SJSA1 (cell line): ENCODE measurements at regions not wholly inside any gene's neighbourhood (a gene's known extent, or its start where the extent isn't known, plus 50 kb on each side); places are given as distances from the start of the nearest gene placed in this dataset.
"Not testable (repeated sequence)": the region's sequence is repeated elsewhere in the genome, so short reads cannot be mapped to it uniquely, and the experiment has no call there.

Experiments used
- DNase-seq, 2 experiments: peaks; one replicate each; pipeline ENCODE4 v3.0.0-alpha.2; 2015 to 2020; ENCODE audit warnings: low spot score in 2 of 2, low read depth in 1 of 2
- H3K27ac ChIP-seq: fragments of 250-450 bp; sonication (Bioruptor Pico); 2 replicates; pipeline ENCODE4 v1.5.1; 2020; ENCODE audit warnings: mild to moderate bottlenecking, moderate library complexity
- H3K27me3 ChIP-seq: fragments of 250-450 bp; sonication (Bioruptor Pico); replicated peaks from 2 replicates; pipeline ENCODE4 v1.5.1; 2020; ENCODE audit warnings: mild to moderate bottlenecking, moderate library complexity
- H3K36me3 ChIP-seq: fragments of 250-450 bp; sonication (Bioruptor Pico); 2 replicates; pipeline ENCODE4 v1.5.1; 2020; ENCODE audit warnings: mild to moderate bottlenecking
- H3K4me1 ChIP-seq: fragments of 250-450 bp; sonication (Bioruptor Pico); replicated peaks from 2 replicates; pipeline ENCODE4 v1.6.1; 2021; ENCODE audit warnings: mild to moderate bottlenecking
- H3K4me3 ChIP-seq: fragments of 250-450 bp; sonication (Bioruptor Pico); 2 replicates; pipeline ENCODE4 v1.5.1; 2020; ENCODE audit warnings: mild to moderate bottlenecking
- H3K9me3 ChIP-seq: fragments of 250-450 bp; sonication (Bioruptor Pico); replicated peaks from 2 replicates; pipeline ENCODE4 v1.5.1; 2020; ENCODE audit warnings: mild to moderate bottlenecking

DNA sequence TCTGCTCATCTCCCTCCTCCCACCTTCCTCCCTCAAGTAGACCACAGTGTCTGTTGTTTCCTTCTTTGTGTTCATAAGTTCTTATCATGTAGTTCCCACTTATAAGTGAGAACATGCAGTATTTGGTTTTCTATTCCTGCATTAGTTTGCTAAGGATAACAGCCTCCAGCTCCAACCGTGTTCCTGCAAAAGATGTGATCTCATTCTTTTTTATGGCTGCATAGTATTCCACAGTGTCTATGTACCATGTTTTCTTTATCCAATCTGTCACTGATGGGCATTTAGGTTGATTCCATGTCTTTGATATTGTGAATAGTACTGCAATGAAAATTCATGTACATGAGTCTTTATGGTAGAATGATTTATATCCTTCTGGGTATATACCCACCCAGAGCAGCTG, 173.5 kb downstream of the MATN1 start:
- DNase-seq, H3K4me1 ChIP-seq, H3K27ac ChIP-seq, H3K9me3 ChIP-seq, H3K27me3 ChIP-seq, H3K36me3 ChIP-seq, H3K4me3 ChIP-seq: not testable (repeated sequence)

DNA sequence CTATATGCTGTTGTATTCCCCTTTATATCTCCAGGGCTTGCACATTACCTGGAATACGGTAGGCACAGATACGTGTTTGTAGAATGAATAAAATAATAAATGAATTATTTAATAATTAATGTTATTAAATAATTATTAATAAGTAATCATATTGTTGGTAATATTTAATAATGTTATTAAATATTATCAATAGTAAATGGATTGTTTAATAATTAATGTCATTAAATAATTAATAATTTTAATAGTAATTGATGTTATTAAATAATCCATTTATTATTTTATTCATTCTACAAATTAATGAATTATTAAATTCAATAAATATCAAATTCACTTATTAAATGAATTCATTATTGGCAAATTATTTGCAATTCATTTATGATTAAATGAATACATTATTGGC, 175.1 kb downstream of the MATN1 start:
- no peak overlapping the region for H3K27ac ChIP-seq
- 0 out of 2 replicates have a peak, but pooled peaks cover 3% of the 10 kb centered on the region for H3K27me3 ChIP-seq
- no peaks in the 10 kb centered on the region for H3K36me3 ChIP-seq
- DNase-seq, result no peak
- H3K4me3 ChIP-seq, result no peak overlapping the region
- H3K9me3 ChIP-seq, result no peaks in the 10 kb centered on the region
- H3K4me1 ChIP-seq, result no peaks in the 10 kb centered on the region

DNA sequence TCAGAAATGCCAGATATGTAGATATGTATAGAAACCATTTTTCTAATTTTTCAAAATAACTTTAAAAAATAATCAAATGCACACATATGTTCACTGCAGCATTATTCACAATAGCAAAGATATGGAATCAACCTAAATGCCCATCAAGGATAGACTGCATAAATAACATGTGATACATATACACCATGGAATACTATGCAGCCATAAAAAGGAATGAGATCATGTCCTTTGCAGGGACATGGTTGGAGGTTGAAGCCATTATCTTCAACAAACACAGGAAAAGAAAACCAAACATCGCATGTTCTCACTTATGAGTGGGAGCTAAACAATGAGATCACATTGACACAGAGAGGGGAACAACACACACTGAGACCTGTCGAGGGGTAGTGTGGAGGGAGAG, 176.1 kb downstream of the MATN1 start:
- not testable (repeated sequence) for H3K4me1 ChIP-seq, H3K27me3 ChIP-seq, H3K9me3 ChIP-seq, DNase-seq, H3K27ac ChIP-seq, H3K4me3 ChIP-seq, H3K36me3 ChIP-seq

DNA sequence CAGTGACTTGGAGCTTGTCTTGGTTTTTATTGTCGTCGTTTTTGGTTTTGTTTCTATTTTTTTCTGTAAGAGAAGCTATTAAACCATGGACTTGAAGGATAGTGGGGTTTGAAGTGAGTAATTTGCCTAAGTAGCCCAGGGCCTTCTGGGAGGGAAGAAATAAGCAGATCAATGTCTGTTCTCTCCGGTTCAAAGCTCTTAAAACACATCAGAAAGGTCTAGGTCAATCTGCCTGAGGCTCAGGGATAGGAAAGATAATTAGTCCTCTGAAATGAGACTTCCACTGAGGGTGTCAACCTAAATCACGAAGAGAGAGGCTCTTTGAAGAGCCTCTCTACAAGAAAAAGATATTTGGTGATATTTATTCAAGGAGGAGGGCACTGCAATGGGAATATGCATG, 178.0 kb downstream of the MATN1 start:
- no peak overlapping the region for H3K27ac ChIP-seq
- DNase-seq, result no peak
- H3K27me3 ChIP-seq, result 0 out of 2 replicates have a peak, but pooled peaks cover 3% of the 10 kb centered on the region
- no peak overlapping the region for H3K4me3 ChIP-seq
- H3K36me3 ChIP-seq, result no peaks in the 10 kb centered on the region
- no peaks in the 10 kb centered on the region for H3K9me3 ChIP-seq
- H3K4me1 ChIP-seq, result no peaks in the 10 kb centered on the region

DNA sequence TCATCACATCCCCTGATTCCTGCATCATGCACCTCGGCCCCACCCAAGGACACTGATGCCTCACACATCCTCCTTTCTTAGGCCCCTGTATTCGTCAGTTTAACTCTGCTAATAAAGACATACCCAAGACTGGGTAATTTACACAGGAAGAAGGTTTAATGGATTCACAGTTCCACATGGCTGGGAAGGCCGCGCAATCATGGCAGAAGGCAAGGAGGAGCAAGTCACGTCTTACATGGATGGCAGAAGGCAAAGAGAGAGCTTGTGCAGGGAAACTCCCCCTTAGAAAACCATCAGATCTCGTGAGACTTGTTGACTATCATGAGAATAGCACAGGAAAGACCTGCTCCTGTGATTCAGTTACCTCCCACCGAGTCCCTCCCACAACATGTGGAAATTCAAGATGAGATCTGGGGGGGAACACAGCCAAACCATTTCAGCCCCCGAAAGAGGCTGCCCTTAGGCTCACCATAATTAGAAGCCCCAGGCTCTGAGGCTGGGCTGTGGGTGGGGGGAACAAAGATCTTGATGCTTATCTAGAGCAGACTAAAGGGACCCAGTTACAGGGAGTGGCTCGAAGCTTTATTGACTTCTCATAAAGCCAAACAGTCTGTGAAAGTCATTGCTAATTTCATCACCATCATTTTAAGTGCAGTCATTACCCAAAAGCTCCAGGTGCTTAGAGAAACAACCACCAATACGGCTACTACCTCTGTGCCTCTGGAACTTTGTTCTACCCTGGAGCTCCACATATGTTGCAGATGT, 181.5 kb downstream of the MATN1 start:
- no peak for DNase-seq
- no peaks in the 10 kb centered on the region for H3K27me3 ChIP-seq
- no peaks in the 10 kb centered on the region for H3K4me1 ChIP-seq
- no peak overlapping the region for H3K27ac ChIP-seq
- H3K4me3 ChIP-seq, result no peak overlapping the region
- no peaks in the 10 kb centered on the region for H3K9me3 ChIP-seq
- H3K36me3 ChIP-seq, result no peaks in the 10 kb centered on the region

DNA sequence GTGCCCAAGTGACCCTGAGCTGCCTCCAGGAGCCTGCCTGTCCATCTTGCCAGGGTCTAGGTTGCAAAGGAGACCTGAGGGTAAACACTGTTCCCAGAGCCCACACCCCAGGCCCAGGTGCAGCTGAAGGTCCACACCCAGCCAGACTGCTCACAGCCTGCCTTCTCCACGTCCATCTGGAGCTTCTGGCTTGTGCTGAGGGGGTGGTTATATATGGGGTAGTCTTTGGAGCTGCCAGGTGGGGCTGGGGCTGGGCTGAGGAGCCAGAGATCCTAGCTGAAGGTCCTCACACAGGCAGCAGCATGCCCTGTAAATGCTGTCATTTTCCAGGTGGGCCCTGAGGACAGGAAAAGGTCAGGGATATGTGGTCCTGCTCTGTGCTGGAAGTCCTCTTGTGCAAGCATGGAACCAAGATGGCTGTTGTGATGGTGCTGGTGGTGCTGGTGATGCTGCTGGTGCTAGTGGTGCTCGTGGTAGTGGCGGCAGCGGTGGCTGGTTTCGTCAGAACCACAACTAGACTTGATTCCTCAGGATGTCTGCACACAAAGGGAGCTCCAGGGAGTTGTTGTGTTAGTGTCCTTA, 182.7 kb downstream of the MATN1 start:
- no peak overlapping the region for H3K27ac ChIP-seq
- H3K9me3 ChIP-seq, result no peaks in the 10 kb centered on the region
- no peak overlapping the region for H3K4me3 ChIP-seq
- no peaks in the 10 kb centered on the region for H3K27me3 ChIP-seq
- H3K4me1 ChIP-seq, result no peaks in the 10 kb centered on the region
- H3K36me3 ChIP-seq, result no peaks in the 10 kb centered on the region
- no peak for DNase-seq

DNA sequence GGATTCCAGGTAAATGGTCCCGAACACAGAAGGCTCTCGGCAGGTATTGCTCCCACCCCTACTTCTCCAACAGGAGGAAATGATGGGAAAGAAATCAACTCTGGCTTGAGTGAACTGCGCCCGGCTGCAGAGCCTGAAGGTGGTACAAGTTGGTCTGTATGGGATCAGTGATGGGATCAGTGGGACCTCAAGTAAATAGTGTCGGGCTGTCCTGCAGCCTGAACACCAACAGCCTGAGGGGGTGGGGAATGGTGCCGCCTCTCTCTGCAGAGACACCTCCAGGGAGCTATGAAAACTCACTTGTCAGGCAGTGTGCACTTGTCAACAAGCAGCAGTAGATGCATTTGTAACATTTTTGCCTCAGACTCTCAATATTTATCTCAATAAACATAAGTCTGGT, 183.5 kb downstream of the MATN1 start:
- no peak overlapping the region for H3K27ac ChIP-seq
- H3K27me3 ChIP-seq, result no peaks in the 10 kb centered on the region
- no peaks in the 10 kb centered on the region for H3K4me1 ChIP-seq
- H3K4me3 ChIP-seq, result no peak overlapping the region
- H3K9me3 ChIP-seq, result no peaks in the 10 kb centered on the region
- no peaks in the 10 kb centered on the region for H3K36me3 ChIP-seq
- no peak for DNase-seq

DNA sequence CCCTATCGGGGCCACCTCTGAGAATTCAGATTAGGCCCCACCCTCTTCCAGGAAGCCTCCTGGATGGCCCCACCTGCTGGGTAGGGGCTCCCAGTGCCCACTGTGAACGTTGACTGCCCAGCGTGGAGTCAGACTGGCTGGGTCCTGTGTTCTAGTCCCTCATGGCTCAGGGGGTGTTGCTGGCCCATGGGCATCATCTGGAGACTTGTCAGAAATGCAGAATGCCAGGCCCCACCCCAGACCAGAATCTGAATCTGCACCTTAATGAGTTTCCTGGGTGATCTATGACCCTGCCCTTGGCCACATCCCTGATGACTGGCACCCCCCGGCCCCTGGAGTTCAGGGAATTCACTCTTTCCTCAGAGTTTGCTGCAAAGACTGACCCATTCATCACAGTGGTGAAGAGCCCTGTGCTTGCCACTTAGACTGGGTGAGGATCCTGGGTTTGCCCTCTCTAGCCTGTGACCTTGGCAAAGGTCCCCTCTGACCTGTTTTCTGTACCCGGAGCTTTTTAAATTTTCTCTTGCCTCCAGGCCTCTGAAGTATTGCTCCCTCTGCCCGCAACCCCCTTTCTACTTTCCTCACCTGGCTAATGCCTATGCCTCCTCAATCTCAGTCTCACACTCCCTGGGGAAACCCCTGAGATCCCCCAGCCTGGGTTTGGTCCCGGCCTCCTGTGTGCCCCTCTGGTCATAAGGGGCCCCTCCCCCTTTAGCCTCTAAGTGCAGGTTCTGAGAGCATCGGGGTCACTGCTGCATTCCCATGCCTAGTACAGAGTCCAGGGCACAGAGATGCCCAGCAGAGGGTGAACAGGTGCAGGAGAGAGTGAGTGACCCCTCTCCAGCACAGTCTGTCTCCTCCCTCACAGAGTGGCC, 184.2 kb downstream of the MATN1 start:
- no peaks in the 10 kb centered on the region for H3K9me3 ChIP-seq

DNA sequence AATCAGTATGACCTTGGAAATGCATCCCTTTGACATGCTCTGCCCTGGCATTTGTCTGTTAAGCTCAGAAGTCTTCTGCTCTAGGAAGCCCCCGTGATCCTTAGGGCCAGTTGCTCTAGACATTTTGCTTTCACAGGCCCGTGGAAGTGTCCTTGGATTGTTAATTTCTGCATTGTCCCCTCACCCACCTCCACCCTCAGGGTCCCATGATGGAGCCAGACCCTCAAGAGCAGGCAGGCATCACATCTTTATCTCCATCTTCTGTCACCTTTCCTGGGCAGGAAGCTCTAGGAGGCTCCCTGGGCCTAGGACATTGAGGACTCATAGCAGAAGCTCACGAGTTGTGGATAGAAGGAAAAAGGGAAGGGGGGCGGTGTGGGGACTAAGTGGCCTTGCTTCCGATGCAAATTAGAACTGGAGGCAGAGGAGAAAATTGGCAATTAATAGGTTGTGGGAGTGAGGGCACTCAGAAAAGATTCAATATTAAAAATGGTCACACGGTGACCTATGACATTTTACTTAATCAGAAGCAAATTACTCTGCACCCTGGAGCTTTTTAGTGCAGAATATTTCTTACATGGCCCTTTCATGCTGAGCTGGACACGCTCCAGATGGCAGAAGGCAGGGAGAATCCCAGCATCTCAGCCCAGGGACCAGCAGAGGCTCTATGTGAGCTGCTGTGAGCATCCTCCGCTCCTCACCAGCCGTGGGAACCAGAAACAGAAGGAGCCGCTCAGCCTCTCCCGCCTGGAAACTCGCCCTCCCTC, 185.0 kb downstream of the MATN1 start:
- Histone ChIP-seq H3K4me3 (no peak overlapping the region), H3K36me3 (no peaks in the 10 kb centered on the region), H3K27ac (no peak overlapping the region), H3K9me3 (no peaks in the 10 kb centered on the region), H3K27me3 (no peaks in the 10 kb centered on the region), H3K4me1 (no peaks in the 10 kb centered on the region)
- no peak for DNase-seq

More for the DNA sequence above, 184.2 kb downstream of the MATN1 start:
- Histone ChIP-seq H3K27ac (no peak overlapping the region), H3K4me1 (no peaks in the 10 kb centered on the region), H3K27me3 (no peaks in the 10 kb centered on the region), H3K36me3 (no peaks in the 10 kb centered on the region), H3K4me3 (no peak overlapping the region)
- DNase-seq, result no peak

DNA sequence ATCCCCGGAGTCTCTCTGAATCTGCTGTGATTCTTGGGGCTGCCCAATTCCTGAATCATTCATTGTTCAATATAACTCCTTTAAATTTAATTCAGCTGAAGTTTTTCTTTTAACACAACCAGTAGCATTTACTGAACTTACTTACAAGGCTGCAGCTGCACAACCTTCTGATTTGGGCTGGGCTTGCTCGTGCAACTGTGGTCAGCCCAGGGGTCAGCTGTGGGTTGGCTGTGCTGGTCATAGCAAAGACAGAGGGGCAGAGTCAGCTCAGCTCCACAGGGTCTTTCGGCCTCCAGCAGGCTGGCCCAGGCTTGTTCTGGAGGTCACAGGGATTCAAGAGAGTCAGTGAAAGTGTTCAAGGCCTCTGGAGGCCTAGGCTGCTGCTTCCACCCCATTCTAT, 186.1 kb downstream of the MATN1 start:
- H3K4me1 ChIP-seq, result no peaks in the 10 kb centered on the region
- H3K27ac ChIP-seq, result no peak overlapping the region
- H3K27me3 ChIP-seq, result no peaks in the 10 kb centered on the region
- no peaks in the 10 kb centered on the region for H3K9me3 ChIP-seq
- H3K36me3 ChIP-seq, result no peaks in the 10 kb centered on the region
- DNase-seq, result no peak
- H3K4me3 ChIP-seq, result no peak overlapping the region

DNA sequence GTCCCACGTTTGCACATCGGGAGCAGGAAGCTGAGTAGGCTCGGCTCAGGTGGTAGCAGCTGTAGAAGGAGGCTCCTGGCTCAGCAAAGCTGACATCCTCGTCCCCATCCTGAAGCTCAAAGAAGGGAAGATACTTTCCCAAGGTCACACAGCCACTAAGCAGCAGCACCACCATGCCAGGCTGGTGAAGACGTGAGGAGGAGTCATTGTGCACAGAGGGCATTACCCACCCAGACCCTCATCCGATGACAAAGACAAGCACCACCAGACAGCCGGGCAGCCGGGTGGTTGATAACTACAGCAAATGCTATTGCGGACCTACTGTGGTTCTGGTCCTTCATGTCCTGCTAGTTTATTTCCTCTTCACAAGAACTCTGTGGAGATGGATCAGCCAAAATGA, 186.9 kb downstream of the MATN1 start:
- DNase-seq, result no peak
- no peaks in the 10 kb centered on the region for H3K36me3 ChIP-seq
- no peak overlapping the region for H3K27ac ChIP-seq
- H3K4me1 ChIP-seq, result no peaks in the 10 kb centered on the region
- H3K9me3 ChIP-seq, result no peaks in the 10 kb centered on the region
- no peak overlapping the region for H3K4me3 ChIP-seq
- no peaks in the 10 kb centered on the region for H3K27me3 ChIP-seq

DNA sequence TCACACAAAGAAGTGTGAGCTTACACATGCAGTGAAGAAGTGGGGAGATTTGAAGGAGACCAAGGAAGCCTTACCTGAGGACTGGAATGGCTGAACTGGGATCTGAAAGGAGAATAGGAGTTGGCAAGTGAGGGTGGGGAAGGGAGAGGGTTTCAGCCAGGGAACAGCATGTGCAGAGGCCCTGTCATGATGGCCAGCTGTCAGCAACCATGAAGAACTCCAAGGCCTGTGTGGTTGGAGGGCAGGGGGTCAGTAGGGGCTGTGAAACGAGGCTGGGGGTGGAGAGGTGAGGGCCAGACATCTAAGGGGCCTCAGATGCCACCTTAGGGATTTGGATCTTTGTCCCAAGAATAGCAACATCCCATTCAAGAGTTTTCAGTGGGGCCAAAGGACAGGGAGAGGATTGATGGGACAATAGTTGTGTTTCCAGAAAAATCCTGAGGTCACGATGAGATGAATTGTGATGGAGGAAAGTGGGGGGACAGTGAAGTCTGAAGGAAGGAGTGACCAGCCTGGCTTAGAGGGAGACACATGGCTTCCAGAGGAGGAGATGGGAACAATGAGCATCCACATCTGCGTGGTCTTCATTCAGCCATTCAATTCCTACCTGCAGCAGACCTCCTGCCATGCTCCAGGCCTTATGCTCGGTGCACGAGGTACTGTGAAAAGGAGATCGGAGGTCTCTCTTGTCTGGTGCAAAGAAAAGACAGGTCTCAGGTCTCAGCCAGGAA, 187.6 kb downstream of the MATN1 start:
- no peak for DNase-seq
- no peaks in the 10 kb centered on the region for H3K4me1 ChIP-seq
- H3K4me3 ChIP-seq, result no peak overlapping the region
- H3K36me3 ChIP-seq, result no peaks in the 10 kb centered on the region
- no peak overlapping the region for H3K27ac ChIP-seq
- no peaks in the 10 kb centered on the region for H3K27me3 ChIP-seq
- no peaks in the 10 kb centered on the region for H3K9me3 ChIP-seq

DNA sequence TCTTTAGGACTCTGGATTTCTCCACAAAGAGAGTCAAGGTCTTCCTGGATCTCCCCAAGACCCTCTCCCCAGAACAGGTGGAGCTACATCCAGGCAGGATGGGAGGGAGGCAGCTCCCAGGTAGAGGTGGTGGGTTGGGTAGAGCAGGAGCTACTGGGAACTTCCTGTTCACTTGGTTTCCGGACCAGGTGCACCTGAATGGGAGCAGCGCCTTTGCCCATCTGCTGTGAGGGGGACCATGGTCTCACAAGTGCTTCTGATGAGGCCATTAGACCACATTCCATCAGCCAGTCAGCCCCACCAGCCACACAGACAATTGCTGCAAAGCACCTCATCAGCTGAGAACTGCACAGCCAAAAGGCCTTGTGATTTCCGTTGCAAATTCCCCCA, 188.8 kb downstream of the MATN1 start:
- Histone ChIP-seq H3K9me3 (no peaks in the 10 kb centered on the region), H3K4me3 (no peak overlapping the region), H3K27me3 (no peaks in the 10 kb centered on the region), H3K36me3 (no peaks in the 10 kb centered on the region), H3K4me1 (no peaks in the 10 kb centered on the region), H3K27ac (no peak overlapping the region)
- no peak for DNase-seq
